MCF 10A (cell line): ENCODE measurements at regions not wholly inside any gene's neighbourhood (a gene's known extent, or its start where the extent isn't known, plus 50 kb on each side); places are given as distances from the start of the nearest gene placed in this dataset.

Experiments used
- BruUV-seq: library from RNA; stranded (reverse); fragments of 400-500 nt; replicated peaks from 2 replicates; lab custom pipeline; 2021; lab: Mats Ljungman, UMichigan
- CTCF ChIA-PET: fragments of 300-600 bp; sonication (Branson Sonifier 250); formaldehyde crosslinking; extraction: SDS; loops from one replicate; lab custom pipeline; 2021; ENCODE audit warnings: antibody characterized with exemption, inconsistent platforms; lab: Yijun Ruan, JAX
- POLR2A ChIA-PET: fragments of 300-600, 350-650 bp; sonication (Branson Sonifier 250); formaldehyde crosslinking; extraction: SDS; loops from one replicate; lab custom pipeline; 2020; ENCODE audit warnings: antibody characterized with exemption, inconsistent platforms; lab: Yijun Ruan, JAX
- DNase-seq: peaks from one replicate; pipeline ENCODE4 v3.0.0-alpha.2; 2018; ENCODE audit not compliant: unreplicated experiment
- H3K27ac Mint-ChIP-seq: one replicate; pipeline ENCODE4 v1.8.0; 2022; ENCODE audit warnings: mild to moderate bottlenecking, low read depth, mixed read lengths; ENCODE audit not compliant: unreplicated experiment
- H3K27me3 Mint-ChIP-seq: one replicate; pipeline ENCODE4 v1.8.0; 2022; ENCODE audit warnings: mixed read lengths; ENCODE audit not compliant: insufficient read depth, unreplicated experiment
- H3K36me3 Mint-ChIP-seq: one replicate; pipeline ENCODE4 v1.8.0; 2022; ENCODE audit warnings: mild to moderate bottlenecking, moderate library complexity, mixed read lengths; ENCODE audit not compliant: insufficient read depth, unreplicated experiment
- H3K4me1 Mint-ChIP-seq: one replicate; pipeline ENCODE4 v1.8.0; 2022; ENCODE audit warnings: mixed read lengths; ENCODE audit not compliant: insufficient read depth, unreplicated experiment
- H3K4me3 Mint-ChIP-seq: one replicate; pipeline ENCODE4 v1.8.0; 2022; ENCODE audit warnings: mild to moderate bottlenecking, moderate library complexity, mixed read lengths; ENCODE audit not compliant: unreplicated experiment
- H3K9me3 Mint-ChIP-seq: one replicate; pipeline ENCODE4 v1.8.0; 2022; ENCODE audit warnings: mixed read lengths; ENCODE audit not compliant: unreplicated experiment
- CTCF ChIP-seq: fragments of 200-600 bp; IDR thresholded peaks from one replicate; pipeline ENCODE4 v1.8.0; 2022; ENCODE audit warnings: antibody characterized with exemption, mild to moderate bottlenecking; ENCODE audit not compliant: unreplicated experiment
- intact Hi-C: fragments of 100-400 bp; cut with micrococcal nuclease; formaldehyde crosslinking; loops from 2 replicates; pipeline ENCODE4 v1.14.1; 2022

- Mint-ChIP-seq H3K4me3 (no peak overlapping the region), H3K36me3 (no peaks in the 10 kb centered on the region), H3K9me3 (peaks cover 6% of the 10 kb centered on the region), H3K4me1 (peaks cover 6% of the 10 kb centered on the region), H3K27ac (no peak overlapping the region), H3K27me3 (no peaks in the 10 kb centered on the region)
- no TSS peak for BruUV-seq
- ChIA-PET CTCF (no interaction called here), POLR2A (no interaction called here)
- intact Hi-C loops: no loop called here
- no peak for DNase-seq
- TF ChIP-seq CTCF: no peak
Observed at GRCh38 chrX:27893211-27893610, 85.4 kb downstream of the MAGEB10 start.

GRCh38 chrX:27890611-27891010, 82.8 kb downstream of the MAGEB10 start:
- ChIA-PET CTCF (no interaction called here), POLR2A (no interaction called here)
- no TSS peak for BruUV-seq
- peaks cover 6% of the 10 kb centered on the region for H3K4me1 Mint-ChIP-seq
- peak; percentile 66 for DNase-seq
- intact Hi-C loops: no loop called here
- H3K36me3 Mint-ChIP-seq: no peaks in the 10 kb centered on the region
- H3K4me3 Mint-ChIP-seq: no peak overlapping the region
- H3K27me3 Mint-ChIP-seq: no peaks in the 10 kb centered on the region
- peaks cover 5% of the 10 kb centered on the region for H3K9me3 Mint-ChIP-seq
- H3K27ac Mint-ChIP-seq: no peak overlapping the region
- TF ChIP-seq CTCF: no peak

GRCh38 chrX:27889878-27890277, 82.1 kb downstream of the MAGEB10 start:
- Mint-ChIP-seq H3K27me3 (no peaks in the 10 kb centered on the region), H3K36me3 (no peaks in the 10 kb centered on the region), H3K4me1 (peaks cover 6% of the 10 kb centered on the region), H3K27ac (no peak overlapping the region), H3K9me3 (peaks cover 5% of the 10 kb centered on the region), H3K4me3 (no peak overlapping the region)
- DNase-seq: no peak
- ChIA-PET CTCF (no interaction called here), POLR2A (no interaction called here)
- BruUV-seq: no TSS peak
- intact Hi-C loops: no loop called here
- TF ChIP-seq CTCF: no peak

DNA sequence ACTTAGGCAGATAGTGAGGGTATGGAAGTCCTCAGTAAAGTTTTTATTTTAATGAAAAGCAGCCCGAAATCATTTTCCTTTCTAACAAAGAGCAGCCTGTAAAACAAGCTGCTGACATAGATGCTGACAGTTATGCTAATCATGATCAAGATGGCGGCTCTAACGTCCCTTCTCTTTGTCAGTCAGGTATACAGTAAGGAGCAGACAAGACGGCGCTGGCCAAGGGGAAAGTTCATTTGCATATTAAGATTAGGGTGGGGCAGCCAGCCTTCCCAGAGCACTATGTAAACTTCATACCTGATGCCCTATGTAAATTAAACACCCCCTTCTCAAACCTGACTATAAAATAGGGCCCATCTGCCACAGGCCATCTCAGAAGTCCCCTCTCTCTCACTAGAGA, 76.9 kb downstream of the MAGEB10 start:
- Mint-ChIP-seq H3K4me3 (no peak overlapping the region), H3K36me3 (no peaks in the 10 kb centered on the region), H3K9me3 (peaks cover 5% of the 10 kb centered on the region), H3K4me1 (no peaks in the 10 kb centered on the region), H3K27me3 (no peaks in the 10 kb centered on the region), H3K27ac (no peak overlapping the region)
- intact Hi-C loops: no loop called here
- ChIA-PET POLR2A (no interaction called here), CTCF (no interaction called here)
- no peak for DNase-seq
- TF ChIP-seq CTCF: no peak
- BruUV-seq: no TSS peak
